ENCODE measurements at regions not wholly inside any gene's neighbourhood (a gene's known extent, or its start where the extent isn't known, plus 50 kb on each side); places are given as distances from the start of the nearest gene placed in this dataset.

GRCh38 chr2:129888461-129888860 is 91.0 kb upstream of the RAB6C start:
- DNase-seq (ENCODE audit: low read depth), result no peak
- TF ChIP-seq, protein P1, sequence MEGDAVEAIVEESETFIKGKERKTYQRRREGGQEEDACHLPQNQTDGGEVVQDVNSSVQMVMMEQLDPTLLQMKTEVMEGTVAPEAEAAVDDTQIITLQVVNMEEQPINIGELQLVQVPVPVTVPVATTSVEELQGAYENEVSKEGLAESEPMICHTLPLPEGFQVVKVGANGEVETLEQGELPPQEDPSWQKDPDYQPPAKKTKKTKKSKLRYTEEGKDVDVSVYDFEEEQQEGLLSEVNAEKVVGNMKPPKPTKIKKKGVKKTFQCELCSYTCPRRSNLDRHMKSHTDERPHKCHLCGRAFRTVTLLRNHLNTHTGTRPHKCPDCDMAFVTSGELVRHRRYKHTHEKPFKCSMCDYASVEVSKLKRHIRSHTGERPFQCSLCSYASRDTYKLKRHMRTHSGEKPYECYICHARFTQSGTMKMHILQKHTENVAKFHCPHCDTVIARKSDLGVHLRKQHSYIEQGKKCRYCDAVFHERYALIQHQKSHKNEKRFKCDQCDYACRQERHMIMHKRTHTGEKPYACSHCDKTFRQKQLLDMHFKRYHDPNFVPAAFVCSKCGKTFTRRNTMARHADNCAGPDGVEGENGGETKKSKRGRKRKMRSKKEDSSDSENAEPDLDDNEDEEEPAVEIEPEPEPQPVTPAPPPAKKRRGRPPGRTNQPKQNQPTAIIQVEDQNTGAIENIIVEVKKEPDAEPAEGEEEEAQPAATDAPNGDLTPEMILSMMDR (IDR thresholded peaks at IDR 0.05; ENCODE audit: control insufficient read depth, insufficient read depth, low read depth, low read length, missing control alignments), result no peak
- no peak overlapping the region for H3K4me3 ChIP-seq (ENCODE audit: control insufficient read depth, low read depth, low read length)

GRCh38 chr2:129888896-129889295 is 90.6 kb upstream of the RAB6C start:
- TF ChIP-seq, protein P1 (IDR thresholded peaks at IDR 0.05; ENCODE audit: control insufficient read depth, insufficient read depth, low read depth, low read length, missing control alignments), result no peak
- no peak overlapping the region for H3K4me3 ChIP-seq (ENCODE audit: control insufficient read depth, low read depth, low read length)
- DNase-seq (ENCODE audit: low read depth), result no peak

GRCh38 chr2:129891341-129892320 is 87.8 kb upstream of the RAB6C start:
- TF ChIP-seq, protein P1 (IDR thresholded peaks at IDR 0.05; ENCODE audit: control insufficient read depth, insufficient read depth, low read depth, low read length, missing control alignments), result no peak
- no peak for DNase-seq (ENCODE audit: low read depth)
- no peak overlapping the region for H3K4me3 ChIP-seq (ENCODE audit: control insufficient read depth, low read depth, low read length)

GRCh38 chr2:129892360-129892759 is 87.1 kb upstream of the RAB6C start:
- TF ChIP-seq, protein P1 (IDR thresholded peaks at IDR 0.05; ENCODE audit: control insufficient read depth, insufficient read depth, low read depth, low read length, missing control alignments), result no peak
- H3K4me3 ChIP-seq (ENCODE audit: control insufficient read depth, low read depth, low read length), result no peak overlapping the region
- DNase-seq (ENCODE audit: low read depth), result no peak

DNA sequence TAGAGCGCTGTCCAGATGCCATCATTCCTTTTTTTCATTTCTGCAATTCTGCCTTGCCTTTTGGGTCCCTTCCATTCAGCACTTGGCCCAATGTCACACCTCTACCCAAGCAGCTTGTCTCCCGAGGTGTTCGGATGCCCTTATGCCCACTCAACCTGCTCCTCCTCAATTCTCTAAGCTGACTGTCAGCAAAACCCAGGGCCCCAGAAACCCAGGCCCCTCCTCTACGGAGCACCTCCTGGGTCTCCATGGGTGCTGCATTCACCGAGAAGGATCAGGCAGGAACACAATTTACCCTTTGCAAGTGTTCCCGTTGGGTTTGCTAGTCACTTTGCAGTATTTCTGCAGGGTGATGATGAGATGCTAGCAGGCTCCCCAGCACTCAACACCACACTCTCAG is 86.7 kb upstream of the RAB6C start:
- TF ChIP-seq, protein P1 (IDR thresholded peaks at IDR 0.05; ENCODE audit: control insufficient read depth, insufficient read depth, low read depth, low read length, missing control alignments), result no peak
- no peak for DNase-seq (ENCODE audit: low read depth)
- no peak overlapping the region for H3K4me3 ChIP-seq (ENCODE audit: control insufficient read depth, low read depth, low read length)

- TF ChIP-seq, protein P1 (IDR thresholded peaks at IDR 0.05; ENCODE audit: control insufficient read depth, insufficient read depth, low read depth, low read length, missing control alignments), result no peak
- DNase-seq (ENCODE audit: low read depth), result no peak
- H3K4me3 ChIP-seq (ENCODE audit: control insufficient read depth, low read depth, low read length), result no peak overlapping the region
Measured at GRCh38 chr2:129893244-129893643, 86.2 kb upstream of the RAB6C start.
